Gastroesophageal sphincter (tissue), 3 donors: ENCODE measurements at regions not wholly inside any gene's neighbourhood (a gene's known extent, or its start where the extent isn't known, plus 50 kb on each side); places are given as distances from the start of the nearest gene placed in this dataset.

Experiments used
- CTCF ChIP-seq, 4 experiments: fragments of 200-600 bp in 2 of 4; fragments of 450-650 bp in 2 of 4; sonication (generic) in 1 of 4; IDR thresholded peaks; one replicate each; pipeline ENCODE4 v1.5.1; 2017 to 2019; ENCODE audit warnings: antibody characterized with exemption in 4 of 4, mild to moderate bottlenecking in 2 of 4, moderate library complexity in 2 of 4
- POLR2A ChIP-seq, 2 donors: fragments of 450-650 bp; IDR thresholded peaks; one replicate each; pipeline ENCODE4 v1.6.1; 2017; ENCODE audit warnings: antibody characterized with exemption in 2 of 2, mild to moderate bottlenecking in 2 of 2, moderate library complexity in 1 of 2

- TF ChIP-seq POLR2A (IDR thresholded peaks at IDR 0.05) (no peak), CTCF (IDR thresholded peaks at IDR 0.05) (no peak)
Measured at GRCh38 chr10:109202111-109202510, 721.2 kb downstream of the XPNPEP1 start.
